ENCODE measurements at regions not wholly inside any gene's neighbourhood (a gene's known extent, or its start where the extent isn't known, plus 50 kb on each side); places are given as distances from the start of the nearest gene placed in this dataset.

GRCh38 chr2:18363348-18363747, 197.1 kb downstream of the RDH14 start (continued):
- TF ChIP-seq CHD7 (IDR thresholded peaks at IDR 0.05; ENCODE audit: insufficient replicate concordance, low read length) (no peak), KDM5A (IDR thresholded peaks at IDR 0.05; ENCODE audit: low read length) (no peak), BCL11A (IDR thresholded peaks at IDR 0.05; ENCODE audit: low read depth in 2 of 2, low read length in 2 of 2) (no peak), SAP30 (IDR thresholded peaks at IDR 0.05; ENCODE audit: insufficient read depth, insufficient replicate concordance, low read length) (no peak), CHD1 (IDR thresholded peaks at IDR 0.05; ENCODE audit: low read depth, low read length) (no peak), RXRA (IDR thresholded peaks at IDR 0.05; ENCODE audit: insufficient read depth, low read depth, low read length) (no peak), PHF8 (conservative IDR thresholded peaks at IDR 0.05; ENCODE audit: low read depth, low read length) (no peak)
